SHP77 treated with DMSO at 0.1 percent for 48 hours (cell line): ENCODE measurements at regions not wholly inside any gene's neighbourhood (a gene's known extent, or its start where the extent isn't known, plus 50 kb on each side); places are given as distances from the start of the nearest gene placed in this dataset.

ENCODE experiments used
- DNase-seq: peaks from one replicate; lab custom pipeline; 2025; lab: John Stamatoyannopoulos, UW

DNA sequence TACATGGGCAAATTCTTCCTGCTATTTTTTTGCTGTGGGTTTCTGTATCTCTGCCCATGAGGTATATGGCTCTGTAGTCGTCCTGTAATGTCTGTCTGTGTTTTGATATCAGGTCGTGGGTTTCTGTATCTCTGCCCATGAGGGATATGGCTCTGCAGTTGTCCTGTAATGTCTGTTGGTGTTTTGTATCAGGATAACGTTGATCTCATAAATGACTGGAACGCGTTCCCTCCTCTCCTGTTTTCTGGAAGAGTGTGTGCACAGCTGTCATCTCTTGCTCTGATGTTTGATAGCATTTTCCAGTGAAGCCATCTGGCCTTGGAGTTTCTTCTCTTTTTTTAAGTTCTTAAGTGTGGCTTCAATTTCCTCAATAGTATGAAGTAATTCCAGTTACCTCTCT is 57.2 kb downstream of the SOX1 start:
- peak; percentile 24 for DNase-seq

DNA sequence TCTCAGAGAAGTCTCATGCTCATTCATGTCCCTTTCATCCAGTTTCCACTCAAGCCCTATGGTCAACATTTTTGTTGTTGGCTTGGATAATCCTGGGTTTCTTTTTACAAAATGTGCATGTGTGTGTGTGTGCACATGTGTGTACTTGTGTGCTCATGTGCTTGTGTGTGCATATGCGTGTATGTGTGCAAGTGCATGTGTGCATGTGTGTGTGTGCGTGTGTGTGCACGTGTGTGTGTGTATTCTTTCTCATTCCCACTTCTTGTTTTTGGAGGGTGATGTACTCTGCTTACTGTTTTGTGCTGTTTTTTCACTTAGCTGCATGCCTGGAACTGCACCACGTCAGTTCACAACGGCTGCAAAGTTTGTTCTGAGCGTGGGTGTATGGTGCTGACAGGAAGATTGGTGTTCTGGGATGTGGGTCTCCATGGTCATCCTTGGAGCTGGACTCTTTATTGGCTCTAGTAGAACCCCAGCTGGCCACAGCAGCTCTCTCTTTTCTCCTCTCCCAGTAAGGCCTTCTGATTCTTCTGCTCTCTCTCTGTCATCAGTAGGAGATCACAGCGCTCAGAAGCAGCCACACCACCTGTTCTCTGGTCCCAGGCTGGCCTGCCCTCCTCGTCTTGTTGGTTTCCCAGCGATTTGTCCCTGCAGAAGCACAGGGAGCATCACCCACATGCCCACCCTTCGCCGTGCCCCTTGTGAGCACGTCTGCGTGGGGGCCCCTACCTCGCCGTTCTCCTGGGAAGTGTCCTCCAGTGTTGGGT is 60.8 kb downstream of the SOX1 start:
- no peak for DNase-seq

DNA sequence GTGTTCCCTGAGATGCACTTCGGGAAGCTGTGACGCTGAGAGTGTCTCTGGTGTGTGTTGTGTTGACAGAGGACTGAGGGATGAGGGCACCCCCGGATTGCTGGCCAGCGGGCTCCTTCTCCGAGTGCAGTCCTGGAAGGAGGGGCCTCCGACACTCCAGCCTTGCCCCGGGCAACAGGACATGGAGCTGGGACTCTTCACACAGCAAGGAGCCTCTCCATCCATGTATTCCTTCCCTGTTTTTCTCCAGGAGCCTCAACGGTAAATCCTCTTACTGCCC is 61.3 kb downstream of the SOX1 start:
- DNase-seq, result no peak

DNA sequence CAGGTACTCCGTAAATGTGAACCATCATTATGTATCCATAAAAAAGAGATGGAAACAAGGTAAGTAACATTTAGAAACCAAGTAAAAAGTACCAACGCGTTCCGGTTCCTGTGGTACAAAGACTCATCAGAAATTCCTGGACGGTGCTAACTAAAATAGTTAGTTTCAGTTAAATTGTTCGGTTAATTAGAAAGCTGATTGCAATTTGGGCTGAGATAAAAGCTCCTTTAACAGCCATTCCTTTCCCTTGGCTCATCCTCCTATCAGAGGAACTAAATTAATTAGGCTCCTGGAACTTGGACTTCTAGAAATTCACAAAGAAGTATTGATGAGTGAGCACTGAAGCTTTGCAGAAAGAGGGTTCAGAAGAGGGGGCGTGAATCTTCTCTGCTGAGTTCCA is 63.5 kb downstream of the SOX1 start:
- no peak for DNase-seq

DNA sequence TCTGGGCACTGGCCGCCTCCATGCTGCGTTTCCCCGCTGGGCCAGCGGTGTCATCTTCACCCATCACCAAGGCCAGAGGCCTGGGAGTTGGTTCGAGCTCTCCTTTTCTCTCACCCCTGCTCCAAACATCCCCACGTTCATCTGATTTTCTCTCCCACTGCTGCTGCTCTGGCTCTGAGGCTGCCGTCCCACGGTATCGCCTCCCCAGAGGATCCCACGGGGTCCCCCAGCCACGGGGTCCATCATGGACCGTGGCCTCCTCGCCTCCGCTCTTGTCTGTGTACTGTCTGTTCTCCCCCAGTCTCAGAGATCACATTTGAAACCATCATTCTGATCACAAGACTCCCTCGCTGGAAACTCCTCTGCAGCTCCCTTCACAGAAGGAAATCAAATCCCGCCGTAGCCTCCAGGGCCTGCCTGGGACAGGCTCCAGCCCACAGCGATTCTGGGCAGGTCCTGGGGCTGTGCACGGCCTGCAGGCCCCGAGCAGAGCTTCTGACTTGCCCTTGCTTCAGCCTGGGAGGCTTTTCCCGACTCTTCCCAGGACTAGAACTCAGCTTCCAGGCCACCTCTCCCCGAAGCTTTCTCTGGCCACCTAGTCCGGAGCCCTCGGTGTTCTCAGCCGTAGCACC is 64.2 kb downstream of the SOX1 start:
- DNase-seq, result no peak

DNA sequence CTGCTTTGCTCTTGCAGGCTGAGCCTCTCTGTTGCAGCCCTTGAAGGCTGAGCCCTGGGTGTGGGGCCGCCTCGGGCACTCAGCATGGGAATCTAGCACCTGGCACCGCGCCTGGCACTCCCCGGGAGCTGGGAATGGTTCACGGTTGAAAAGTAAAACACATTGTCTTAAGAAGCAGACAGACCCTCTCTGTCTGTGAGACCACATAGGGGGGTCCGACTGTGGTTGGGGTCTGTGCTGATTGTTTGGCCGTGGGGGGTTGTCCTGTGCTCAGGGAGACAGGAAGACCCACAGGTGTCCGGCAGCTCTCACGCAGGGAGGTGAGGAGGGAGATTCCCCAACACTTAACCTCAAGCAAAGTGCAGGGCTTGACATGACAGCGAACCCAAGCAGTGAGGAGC is 64.8 kb downstream of the SOX1 start:
- no peak for DNase-seq

DNA sequence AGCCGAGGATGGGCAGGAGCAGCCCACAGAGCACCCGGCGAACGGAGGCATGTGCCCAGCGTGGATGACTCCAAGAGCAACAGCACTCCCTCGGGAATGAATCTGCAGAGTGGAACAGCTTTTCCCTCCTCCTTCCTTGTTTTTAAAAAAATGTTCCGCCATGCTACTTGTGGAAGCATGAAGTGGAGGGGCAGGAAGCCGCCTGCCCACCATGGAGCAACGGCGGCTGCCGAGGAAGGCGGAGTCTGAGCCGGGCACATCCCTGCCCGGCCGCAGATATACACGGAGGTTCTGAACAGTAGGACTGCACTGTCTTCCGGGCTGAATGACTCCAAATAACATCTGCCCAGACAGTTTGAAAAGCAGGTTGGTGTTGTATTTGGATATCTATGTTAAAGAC is 65.2 kb downstream of the SOX1 start:
- no peak for DNase-seq

DNA sequence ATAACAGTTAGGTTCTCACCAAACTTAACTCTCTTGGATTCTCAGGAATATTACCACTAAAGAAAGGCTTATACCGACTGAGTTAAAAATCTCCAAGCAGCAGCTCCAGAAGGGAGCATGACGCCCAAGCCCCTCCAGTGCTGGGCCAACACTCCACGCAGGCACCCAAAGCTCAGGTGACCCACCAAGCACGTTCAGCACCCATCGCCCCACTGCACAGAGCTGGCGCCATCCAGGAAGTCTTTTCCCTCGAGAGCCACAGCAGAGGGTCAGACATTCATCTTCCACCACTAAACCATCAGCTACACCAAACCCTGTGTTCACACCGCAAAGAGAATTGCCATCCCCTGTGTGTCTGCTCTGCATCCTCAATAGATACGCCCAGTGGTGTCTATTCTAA is 65.7 kb downstream of the SOX1 start:
- no peak for DNase-seq

DNA sequence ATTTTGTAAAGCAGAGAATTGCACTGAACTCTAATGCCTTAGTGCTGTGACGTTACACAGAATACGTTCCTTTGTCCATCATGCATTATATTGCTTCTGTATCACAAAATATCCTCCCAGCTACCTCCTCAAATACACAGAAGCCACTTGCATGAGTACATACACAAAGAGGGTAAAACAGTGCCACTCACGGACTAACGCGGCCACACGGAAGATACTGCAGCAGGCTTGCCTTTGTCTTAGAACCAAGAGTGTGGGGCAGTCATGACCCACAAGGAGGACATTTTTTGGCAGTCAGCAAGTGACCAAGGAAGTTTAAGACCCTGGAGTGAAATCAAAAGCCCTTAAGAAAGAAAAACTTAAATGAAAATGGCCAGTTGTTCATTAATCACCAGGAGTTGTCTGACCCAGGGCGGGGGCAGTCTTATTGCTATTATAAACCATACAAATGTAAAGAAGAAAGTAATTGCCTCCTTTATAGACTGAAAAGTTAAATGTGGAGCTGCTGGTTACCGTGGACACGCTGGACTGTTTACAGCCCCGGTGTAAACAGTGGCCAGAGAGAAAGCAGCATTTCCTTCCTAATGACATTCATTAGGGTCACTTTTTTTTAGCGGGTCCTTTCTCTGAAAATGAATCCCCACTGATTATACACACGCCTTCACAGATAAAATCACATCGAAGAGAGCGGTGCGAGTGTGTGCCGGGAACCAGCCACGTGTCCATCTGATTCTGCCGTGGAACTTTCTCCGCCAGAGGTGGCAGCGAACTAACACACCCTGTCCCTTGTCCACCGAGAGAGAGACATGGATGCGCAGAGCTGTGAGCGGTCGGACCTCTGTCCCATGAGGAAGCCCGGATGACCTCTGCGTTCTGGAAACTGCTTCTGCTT is 66.8 kb downstream of the SOX1 start:
- no peak for DNase-seq

DNA sequence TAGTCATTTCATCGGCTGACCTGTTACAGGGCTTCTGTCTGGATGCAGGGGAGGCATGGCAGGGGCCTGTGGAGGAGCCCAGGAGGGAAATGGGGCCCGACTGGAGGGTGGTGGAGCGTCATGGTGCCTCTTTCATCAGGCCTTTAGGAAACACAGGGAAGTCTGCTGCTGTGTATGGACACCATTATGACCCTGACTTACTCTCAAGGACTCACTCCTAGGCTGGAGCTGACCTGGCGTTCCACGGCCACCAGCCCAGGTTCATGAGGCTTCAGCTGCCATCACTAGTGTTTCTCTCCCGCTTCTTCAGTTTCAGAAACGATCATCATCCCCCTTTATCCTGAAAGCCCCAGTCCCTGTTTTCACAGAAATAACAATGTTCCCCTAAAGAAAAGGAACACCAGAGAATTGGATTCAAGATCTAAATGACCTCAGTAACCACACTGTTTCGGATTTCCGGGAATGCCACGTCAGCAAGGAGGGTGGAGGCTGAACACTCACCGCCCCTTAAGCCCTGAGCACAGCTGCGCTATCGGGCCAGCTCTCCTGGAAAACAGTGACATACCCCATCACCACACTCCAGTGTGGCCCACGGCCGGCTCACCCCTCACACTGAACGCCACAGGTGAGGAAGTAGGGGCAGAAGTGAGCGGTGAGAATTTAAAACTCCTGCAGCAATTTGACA is 67.6 kb downstream of the SOX1 start:
- DNase-seq, result no peak

DNA sequence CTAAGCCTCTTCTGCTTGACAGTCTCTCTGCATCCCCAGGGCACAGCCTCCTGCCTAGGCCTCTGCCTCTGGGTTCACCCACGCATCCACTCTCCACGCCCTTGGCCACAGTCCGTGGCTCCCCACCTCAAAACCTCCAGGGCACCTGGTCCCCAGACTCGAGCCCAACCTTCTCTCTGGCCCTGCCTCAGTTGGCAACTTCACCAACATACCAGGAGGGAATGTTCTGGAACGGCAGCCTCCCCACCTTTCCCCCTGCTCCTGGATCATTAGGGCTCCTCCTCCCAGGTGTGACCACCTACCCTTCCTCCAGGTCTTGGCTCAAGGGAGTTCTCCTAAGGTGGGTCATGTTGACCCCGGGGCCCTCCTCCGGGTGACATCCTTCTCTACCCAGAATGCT is 69.1 kb downstream of the SOX1 start:
- no peak for DNase-seq

DNA sequence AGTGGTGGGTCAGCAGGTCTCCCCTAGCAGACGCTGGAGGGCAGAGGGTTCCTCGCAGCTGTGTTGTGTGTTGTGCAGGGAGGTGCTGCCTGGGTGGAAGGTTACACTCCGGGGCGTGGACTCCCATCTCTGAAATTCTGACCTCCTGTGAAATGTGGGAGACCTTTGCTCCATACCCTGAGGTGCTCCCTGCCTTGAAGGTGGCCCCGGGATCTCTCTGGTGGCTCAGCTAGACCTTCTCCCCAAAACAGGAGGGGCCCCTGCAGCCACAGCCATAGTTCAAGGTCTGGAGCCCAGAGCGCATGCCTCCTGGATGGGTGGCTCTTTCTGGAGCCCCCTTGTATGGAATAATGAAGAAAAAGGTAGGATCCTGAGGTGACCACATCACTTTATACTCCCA is 70.2 kb downstream of the SOX1 start:
- no peak for DNase-seq

DNA sequence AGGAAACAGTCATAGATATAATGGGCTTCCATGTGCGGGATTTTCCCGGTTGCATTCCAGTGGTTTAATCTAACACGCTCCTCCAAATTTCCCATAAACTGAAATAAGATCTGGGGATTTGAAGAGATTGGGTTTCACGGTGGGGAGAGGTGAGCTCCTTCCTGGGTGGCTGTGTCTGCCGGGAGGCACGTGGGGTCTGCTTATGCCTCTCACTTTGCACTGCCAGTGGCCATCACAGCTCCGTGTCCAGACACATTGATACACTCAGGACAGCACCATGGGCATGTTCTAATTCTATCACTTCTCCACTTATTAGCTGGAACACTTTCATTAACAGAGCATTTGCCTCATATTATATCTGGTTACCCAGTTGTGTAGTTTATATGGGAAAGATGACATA is 73.4 kb downstream of the SOX1 start:
- no peak for DNase-seq

DNA sequence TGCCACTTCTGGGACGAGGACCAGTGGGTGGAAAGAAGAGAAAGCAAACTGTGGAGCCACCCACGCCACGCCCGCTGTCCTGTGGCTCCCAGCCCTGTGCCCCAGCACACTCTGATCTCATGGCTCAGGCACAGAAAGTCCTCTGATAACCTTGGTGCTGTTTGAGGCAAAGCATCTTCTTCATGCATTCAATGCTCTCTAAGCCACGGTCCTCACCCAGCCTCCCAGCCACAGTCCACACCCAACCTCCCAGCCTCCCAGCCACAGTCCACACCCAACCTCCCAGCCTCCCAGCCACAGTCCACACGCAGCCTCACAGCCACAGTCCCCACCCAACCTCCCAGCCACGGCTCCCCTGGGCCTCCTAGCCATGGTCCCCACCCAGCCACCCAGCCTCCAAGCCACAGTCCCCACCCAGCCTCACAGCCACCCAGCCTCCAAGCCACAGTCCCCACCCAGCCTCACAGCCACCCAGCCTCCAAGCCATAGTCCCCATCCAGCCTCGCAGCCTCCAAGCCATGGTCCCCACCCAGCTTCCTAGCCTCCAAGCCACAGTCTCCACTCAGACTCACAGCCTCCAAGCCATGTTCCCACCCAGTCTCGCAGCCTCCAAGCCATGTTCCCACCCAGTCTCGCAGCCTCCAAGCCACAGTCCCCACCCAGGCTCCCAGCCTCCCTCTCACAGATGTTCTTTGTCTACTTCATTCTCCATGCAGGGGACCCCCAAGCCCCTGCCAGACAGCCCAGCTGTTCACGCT is 74.9 kb downstream of the SOX1 start:
- DNase-seq, result no peak

DNA sequence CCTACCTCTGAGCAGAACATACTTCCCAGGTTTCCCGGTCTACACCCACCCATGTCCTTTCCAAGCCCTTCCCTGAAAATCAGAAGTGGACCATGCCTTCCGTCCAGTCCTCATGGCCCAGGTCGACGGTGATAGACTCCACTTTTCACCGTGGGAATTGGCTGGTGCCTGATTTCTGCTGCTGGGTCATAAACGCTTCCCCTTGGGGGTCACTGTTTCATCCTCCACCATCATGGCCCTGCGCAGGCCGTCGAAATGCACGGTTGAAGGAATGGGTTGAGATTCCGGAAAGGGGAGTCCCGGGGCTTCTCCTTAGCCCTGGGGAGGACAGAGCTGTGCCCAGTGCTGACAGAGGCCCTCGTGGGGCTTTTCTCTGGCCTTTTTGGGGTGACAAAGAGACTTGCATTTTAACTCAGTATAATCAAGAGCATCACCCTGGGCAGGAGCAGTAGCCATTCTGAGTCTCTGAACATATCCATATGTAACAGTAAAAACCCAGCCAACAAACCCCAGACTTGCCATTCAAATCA is 75.5 kb downstream of the SOX1 start:
- no peak for DNase-seq

DNA sequence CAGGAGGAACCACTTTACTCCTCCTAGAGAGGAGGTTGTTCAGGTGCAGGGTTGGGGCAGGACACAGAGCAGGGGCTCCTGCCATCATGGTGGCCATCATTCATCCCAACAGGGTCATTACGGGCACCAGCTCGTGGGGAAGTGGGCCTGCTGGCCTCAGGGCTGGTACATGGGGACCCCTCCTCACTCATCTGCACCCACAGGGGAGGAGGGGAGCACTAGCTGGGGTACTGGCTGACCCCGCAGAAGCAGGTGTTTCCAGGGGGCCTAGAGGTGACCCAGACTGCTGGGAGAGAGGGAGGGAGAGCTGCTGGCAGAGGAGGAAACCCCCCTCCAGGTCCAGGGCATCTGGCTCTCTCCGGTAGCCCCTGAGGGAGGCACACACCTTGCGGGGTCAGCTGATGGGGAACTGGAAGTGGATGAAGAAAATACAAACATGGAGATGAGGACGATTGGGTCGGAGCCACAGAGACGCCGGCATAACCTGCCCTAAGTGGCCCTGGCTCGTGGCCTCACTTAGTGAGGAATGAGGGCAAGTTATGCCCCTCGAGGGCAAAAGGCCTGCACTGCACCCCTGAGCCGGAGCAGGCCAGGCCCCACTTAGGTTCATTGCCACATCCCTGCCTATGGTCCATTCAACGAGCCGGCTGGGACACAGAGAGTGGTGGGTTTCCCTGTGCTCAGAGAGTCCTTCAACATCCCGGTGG is 76.2 kb downstream of the SOX1 start:
- DNase-seq, result no peak

DNA sequence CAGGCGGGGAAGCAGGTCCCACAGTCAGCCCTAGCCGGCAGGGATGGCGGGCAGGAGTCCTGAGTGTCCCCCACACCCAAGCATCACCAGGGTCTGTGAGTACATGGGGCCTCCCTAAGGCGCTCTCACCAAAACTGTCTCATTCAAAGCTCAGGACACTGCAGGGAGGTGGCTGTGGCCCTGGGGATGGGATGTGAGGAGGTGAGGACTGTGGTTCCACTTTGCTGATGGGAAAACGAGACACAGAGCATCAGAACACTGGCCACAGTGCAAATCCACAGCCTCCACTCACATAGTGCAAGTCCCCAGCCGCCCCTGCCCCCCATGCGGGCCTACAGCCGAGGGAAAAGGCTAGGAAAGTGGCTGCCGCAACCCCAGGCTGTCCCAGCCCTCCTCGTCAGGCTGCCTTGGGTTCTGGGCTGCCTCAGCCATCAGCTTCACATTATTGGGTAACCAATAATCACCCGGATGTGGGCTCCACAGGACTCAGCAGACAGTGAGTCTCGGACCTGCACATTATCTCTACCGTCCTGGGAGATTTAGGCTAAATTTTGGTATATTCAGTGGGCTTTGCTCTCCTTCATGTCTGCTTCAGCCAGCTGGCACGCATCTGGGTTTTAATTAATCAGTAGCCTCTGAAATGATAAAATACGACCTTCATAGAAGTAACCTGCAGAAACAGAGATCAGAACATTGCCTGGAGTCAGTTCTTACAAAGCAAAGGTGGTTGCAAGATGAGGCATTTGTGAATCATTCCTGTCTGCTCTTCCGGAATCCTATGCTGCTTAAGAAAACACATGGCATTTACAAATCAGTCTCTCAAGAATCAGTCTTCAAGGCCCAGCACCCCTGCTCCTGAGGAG is 77.0 kb downstream of the SOX1 start:
- DNase-seq, result no peak

DNA sequence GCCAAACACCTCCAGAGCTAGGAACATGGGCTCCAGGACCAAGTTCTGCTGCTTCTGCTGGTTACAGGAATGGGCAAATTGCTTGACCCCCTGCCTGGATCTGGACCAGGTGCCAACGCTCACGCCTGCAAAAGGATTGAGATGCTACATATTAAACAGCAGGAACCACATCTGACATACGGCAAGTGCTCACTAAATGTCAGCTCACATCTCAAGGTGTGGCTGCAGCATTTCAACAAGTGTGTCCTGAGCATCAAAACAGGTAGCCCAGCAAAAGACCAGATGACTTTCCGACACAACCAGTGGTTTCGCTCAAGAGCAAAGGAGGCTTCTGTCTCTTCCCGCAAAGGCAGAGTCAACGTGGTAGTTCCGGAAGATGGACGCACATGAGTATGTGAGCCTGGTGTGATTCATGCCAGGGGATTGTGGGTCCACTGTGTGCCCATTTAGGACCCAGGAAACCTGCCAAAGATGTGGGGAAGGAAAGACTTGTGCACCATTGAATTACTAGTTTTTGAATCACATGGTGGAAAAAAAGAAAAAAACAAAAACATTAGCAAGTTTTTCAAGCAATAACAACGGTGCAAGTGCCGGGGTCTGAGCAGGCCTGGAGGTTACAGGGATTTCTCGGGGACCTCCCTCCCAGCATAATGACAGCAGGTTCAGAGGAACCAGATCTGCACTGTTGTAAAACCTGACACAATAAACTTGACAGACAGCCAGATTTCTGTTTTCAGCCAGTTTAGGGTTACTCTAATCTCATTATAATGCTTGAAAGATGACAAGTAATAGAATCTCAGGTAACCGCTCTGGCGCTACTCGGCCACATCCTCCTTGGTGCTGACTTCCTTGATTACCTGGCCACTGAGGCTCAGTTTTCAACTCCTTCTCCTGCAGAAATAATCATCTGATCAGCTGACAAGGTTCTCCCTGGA is 77.9 kb downstream of the SOX1 start:
- no peak for DNase-seq
